Mesenchymal stem cell (in vitro differentiated cells and primary cell): ENCODE measurements at regions not wholly inside any gene's neighbourhood (a gene's known extent, or its start where the extent isn't known, plus 50 kb on each side); places are given as distances from the start of the nearest gene placed in this dataset.
A peak's percentile ranks its signal among the peaks of the same experiment; 100 is the strongest.

Experiments used
- DNase-seq: peaks from one replicate; pipeline ENCODE4 v3.0.0-alpha.2; 2013
- H2AFZ ChIP-seq: one replicate; pipeline ENCODE4 v1.6.1; 2013; ENCODE audit warnings: low read depth, mild to moderate bottlenecking, control low read depth, inconsistent platforms, low read length, moderate library complexity
- H2AK5ac ChIP-seq: 2 replicates; pipeline ENCODE4 v1.6.1; 2013; ENCODE audit warnings: low read length, moderate library complexity, mild to moderate bottlenecking, inconsistent platforms; ENCODE audit not compliant: severe bottlenecking
- H2BK120ac ChIP-seq: one replicate; pipeline ENCODE4 v1.6.1; 2013; ENCODE audit warnings: low read depth, mild to moderate bottlenecking, inconsistent platforms, low read length, moderate library complexity
- H2BK12ac ChIP-seq, 2 experiments: one replicate each; pipeline ENCODE4 v1.6.1; 2013; ENCODE audit warnings: inconsistent platforms in 2 of 2, low read length in 2 of 2, mild to moderate bottlenecking in 2 of 2, moderate library complexity in 2 of 2, control low read depth in 1 of 2
- H2BK15ac ChIP-seq: one replicate; pipeline ENCODE4 v1.6.1; 2013; ENCODE audit warnings: mild to moderate bottlenecking, low read depth, inconsistent platforms; ENCODE audit not compliant: poor library complexity, severe bottlenecking
- H2BK5ac ChIP-seq: 2 replicates; pipeline ENCODE4 v1.6.1; 2013; ENCODE audit warnings: low read depth, mild to moderate bottlenecking, low read length, control low read depth, inconsistent platforms; ENCODE audit not compliant: poor library complexity, severe bottlenecking
- H3K14ac ChIP-seq, 2 experiments: one replicate each; pipeline ENCODE4 v1.6.1; 2013; ENCODE audit warnings: inconsistent platforms in 2 of 2, low read length in 2 of 2, control low read depth in 1 of 2, mild to moderate bottlenecking in 1 of 2, moderate library complexity in 1 of 2
- H3K18ac ChIP-seq, 2 experiments: one replicate each; pipeline ENCODE4 v1.6.1; 2013; ENCODE audit warnings: inconsistent platforms in 2 of 2, low read length in 2 of 2, control low read depth in 1 of 2, low read depth in 1 of 2, mild to moderate bottlenecking in 1 of 2
- H3K23ac ChIP-seq, 2 experiments: one replicate each; pipeline ENCODE4 v1.6.1; 2013; ENCODE audit warnings: inconsistent platforms in 2 of 2, low read length in 2 of 2, mild to moderate bottlenecking in 2 of 2, moderate library complexity in 2 of 2, control low read depth in 1 of 2
- H3K27ac ChIP-seq: 2 replicates; pipeline ENCODE4 v1.5.1; 2013; ENCODE audit warnings: mild to moderate bottlenecking, moderate library complexity, low read length, control low read depth, inconsistent platforms; ENCODE audit not compliant: poor library complexity, severe bottlenecking
- H3K27me3 ChIP-seq, 2 experiments: 2 replicates each; pipeline versions ENCODE4 v1.6.1 to v1.7.0; 2013; ENCODE audit warnings: low read length in 2 of 2, mild to moderate bottlenecking in 2 of 2, moderate library complexity in 2 of 2, control low read depth in 1 of 2, inconsistent platforms in 1 of 2; ENCODE audit not compliant: control insufficient read depth in 1 of 2, insufficient read depth in 1 of 2
- H3K36me3 ChIP-seq, 2 experiments: 2 replicates each; pipeline versions ENCODE4 v1.6.1 to v1.7.0; 2013; ENCODE audit warnings: low read length in 2 of 2, control low read depth in 1 of 2, inconsistent platforms in 1 of 2, low read depth in 1 of 2, mild to moderate bottlenecking in 1 of 2; ENCODE audit not compliant: insufficient read depth in 2 of 2, control insufficient read depth in 1 of 2
- H3K4ac ChIP-seq, 2 experiments: one replicate each; pipeline ENCODE4 v1.6.1; 2013; ENCODE audit warnings: inconsistent platforms in 2 of 2, low read length in 2 of 2, mild to moderate bottlenecking in 2 of 2, moderate library complexity in 2 of 2, control low read depth in 1 of 2, low read depth in 1 of 2
- H3K4me1 ChIP-seq: 2 replicates; pipeline ENCODE4 v1.6.1; 2013; ENCODE audit warnings: low read depth, low read length, control low read depth; ENCODE audit not compliant: control insufficient read depth, insufficient read depth
- H3K4me2 ChIP-seq: 2 replicates; pipeline ENCODE4 v1.6.1; 2013; ENCODE audit warnings: low read length, mild to moderate bottlenecking, inconsistent platforms; ENCODE audit not compliant: poor library complexity, severe bottlenecking
- H3K4me3 ChIP-seq, 2 experiments: 2 replicates each; pipeline versions ENCODE4 v1.5.1 to v1.7.0; 2013; ENCODE audit warnings: low read length in 2 of 2, mild to moderate bottlenecking in 2 of 2, control low read depth in 1 of 2, low read depth in 1 of 2; ENCODE audit not compliant: insufficient read depth in 1 of 2
- H3K79me1 ChIP-seq: replicated peaks from 2 replicates; pipeline ENCODE4 v1.6.1; 2013; ENCODE audit warnings: mild to moderate bottlenecking, control low read depth, low read length, inconsistent platforms; ENCODE audit not compliant: poor library complexity, severe bottlenecking
- H3K9ac ChIP-seq: 2 replicates; pipeline ENCODE4 v1.7.0; 2013; ENCODE audit warnings: mild to moderate bottlenecking, low read length, moderate library complexity
- H3K9me3 ChIP-seq: 2 replicates; pipeline ENCODE4 v1.7.0; 2013; ENCODE audit warnings: mild to moderate bottlenecking, low read length; ENCODE audit not compliant: control insufficient read depth
- H4K8ac ChIP-seq: one replicate; pipeline ENCODE4 v1.6.1; 2013; ENCODE audit warnings: inconsistent platforms, mild to moderate bottlenecking, low read length, moderate library complexity
- H4K91ac ChIP-seq: one replicate; pipeline ENCODE4 v1.6.1; 2013; ENCODE audit warnings: mild to moderate bottlenecking, low read length, inconsistent platforms
- WGBS: methylation state at CpG from one replicate; pipeline ENCODE4 v1.1.7; 2013; ENCODE audit warnings: mixed read lengths; 5-methylcytosine and 5-hydroxymethylcytosine counted together

GRCh38 chr4:137968956-137969678 is 273.0 kb downstream of the SLC7A11 start:
- WGBS, result 86% methylated on average over 1 of the region's 3 CpGs
- Histone ChIP-seq H3K4ac (no peak overlapping the region), H3K9ac (no peak overlapping the region)

DNA sequence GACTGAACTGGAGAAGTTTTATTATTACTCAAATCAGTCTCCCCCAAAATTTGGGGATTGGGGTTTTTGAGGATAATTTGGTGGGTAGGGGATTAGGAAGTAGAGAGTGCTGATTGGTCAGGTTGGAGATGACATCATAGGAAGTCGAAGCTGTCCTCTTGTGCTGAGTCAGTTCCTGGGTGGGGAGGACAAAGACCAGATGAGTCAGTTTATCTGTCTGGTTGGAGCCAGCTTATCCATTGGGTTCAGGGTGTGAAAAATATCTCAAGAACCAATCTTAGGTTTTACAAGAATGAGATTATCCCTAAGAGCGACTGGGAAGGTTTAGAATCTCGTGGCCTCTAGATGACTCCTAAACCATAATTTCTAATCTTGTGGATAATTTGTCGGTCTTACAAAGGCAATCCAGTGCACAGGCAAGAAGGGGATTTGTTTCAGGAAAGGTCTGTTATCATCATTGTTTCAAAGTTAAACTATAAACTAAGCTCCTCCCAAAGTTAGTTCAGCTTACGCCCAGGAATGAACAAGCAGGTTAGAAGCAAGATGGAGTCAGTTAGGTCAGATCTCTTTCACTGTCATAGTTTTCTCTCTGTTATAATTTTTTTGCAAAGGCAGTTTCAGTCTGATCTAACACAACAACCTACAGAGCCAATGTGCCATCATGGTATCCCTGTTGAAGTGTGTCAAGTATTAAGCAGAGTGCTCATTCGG is 274.5 kb downstream of the SLC7A11 start:
- H3K18ac ChIP-seq, result no peak overlapping the region
- no peaks in the 10 kb centered on the region for H3K27me3 ChIP-seq
- H2AK5ac ChIP-seq, result no peak overlapping the region
- H4K91ac ChIP-seq, result no peak overlapping the region
- H4K8ac ChIP-seq, result no peak overlapping the region
- no peaks in the 10 kb centered on the region for H3K9me3 ChIP-seq
- H3K9ac ChIP-seq, result no peak overlapping the region
- no peaks in the 10 kb centered on the region for H3K4me1 ChIP-seq
- 99% methylated on average over 5 of the region's 6 CpGs for WGBS
- H3K27ac ChIP-seq, result no peak overlapping the region
- H3K79me1 ChIP-seq, result no peaks in the 10 kb centered on the region
- H2BK12ac ChIP-seq, result no peak overlapping the region
- no peak for DNase-seq
- no peak overlapping the region for H3K4me3 ChIP-seq
- H2BK5ac ChIP-seq, result no peak overlapping the region
- no peak overlapping the region for H2BK15ac ChIP-seq
- no peaks in the 10 kb centered on the region for H3K36me3 ChIP-seq
- no peak overlapping the region for H3K14ac ChIP-seq
- no peak overlapping the region for H3K4me2 ChIP-seq
- H3K23ac ChIP-seq, result no peak overlapping the region
- no peak overlapping the region for H3K4ac ChIP-seq
- no peak overlapping the region for H2BK120ac ChIP-seq
- no peak overlapping the region for H2AFZ ChIP-seq

More at GRCh38 chr4:137968956-137969678, 273.0 kb downstream of the SLC7A11 start:
- Histone ChIP-seq H4K8ac (no peak overlapping the region), H2BK12ac (no peak overlapping the region), H3K14ac (no peak overlapping the region), H4K91ac (no peak overlapping the region), H2AFZ (no peak overlapping the region), H3K27ac (no peak overlapping the region), H3K9me3 (no peaks in the 10 kb centered on the region), H3K27me3 (no peaks in the 10 kb centered on the region), H2BK120ac (no peak overlapping the region), H3K79me1 (no peaks in the 10 kb centered on the region), H2BK15ac (no peak overlapping the region), H2AK5ac (no peak overlapping the region), H2BK5ac (no peak overlapping the region), H3K4me2 (no peak overlapping the region), H3K18ac (no peak overlapping the region), H3K23ac (no peak overlapping the region), H3K4me1 (no peaks in the 10 kb centered on the region), H3K4me3 (no peak overlapping the region), H3K36me3 (no peaks in the 10 kb centered on the region)
- DNase-seq, result no peak

DNA sequence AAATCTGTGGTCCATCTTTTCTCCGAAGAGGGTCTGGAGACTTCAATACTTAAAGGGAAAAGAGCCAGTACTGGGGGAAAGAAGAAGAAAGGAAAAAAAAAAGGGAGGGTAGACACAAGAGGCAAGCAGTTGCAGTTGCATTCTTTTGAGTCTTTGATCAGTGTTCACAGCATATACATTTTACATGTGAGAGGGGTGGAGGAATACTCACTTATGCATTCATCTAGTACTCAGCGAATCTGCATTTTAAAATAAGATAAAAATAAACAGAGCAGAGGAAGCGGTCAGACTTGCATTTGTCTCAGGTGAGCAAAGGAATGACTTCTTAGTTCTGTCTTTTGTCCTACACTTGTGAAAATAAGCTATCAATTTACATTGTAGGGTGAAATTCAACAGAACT is 275.6 kb downstream of the SLC7A11 start:
- no peak for DNase-seq
- Histone ChIP-seq H3K9me3 (no peaks in the 10 kb centered on the region), H3K4me1 (no peaks in the 10 kb centered on the region), H3K36me3 (no peaks in the 10 kb centered on the region), H3K9ac (no peak overlapping the region), H3K18ac (no peak overlapping the region), H3K4me2 (no peak overlapping the region), H2BK15ac (no peak overlapping the region), H4K8ac (no peak overlapping the region), H3K14ac (no peak overlapping the region), H2BK12ac (no peak overlapping the region), H2BK5ac (no peak overlapping the region), H3K27ac (no peak overlapping the region), H2AFZ (no peak overlapping the region), H3K23ac (no peak overlapping the region), H2AK5ac (no peak overlapping the region), H3K27me3 (no peaks in the 10 kb centered on the region), H3K4me3 (no peak overlapping the region), H4K91ac (no peak overlapping the region), H3K4ac (no peak overlapping the region), H2BK120ac (no peak overlapping the region), H3K79me1 (no peaks in the 10 kb centered on the region)
- WGBS, result 89% methylated on average over 2 of the region's 3 CpGs

DNA sequence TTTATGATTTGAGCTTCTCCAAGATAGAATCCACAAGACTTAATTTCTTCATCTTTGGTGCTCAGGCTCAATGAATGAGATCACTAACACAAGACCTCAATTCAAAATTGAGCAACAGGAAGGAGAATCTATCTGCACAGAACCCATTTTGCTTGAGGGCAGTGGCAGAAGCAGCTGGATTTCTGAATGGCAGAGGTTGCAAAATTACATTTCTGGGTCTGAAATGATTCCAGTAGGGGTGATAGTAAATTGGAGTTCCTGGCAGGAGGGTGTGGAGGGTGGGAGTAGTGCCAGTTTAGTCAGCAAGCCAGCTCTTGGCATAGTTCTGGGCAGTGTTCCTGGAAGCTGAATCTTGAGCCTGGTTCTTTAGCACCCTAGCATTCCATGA is 281.1 kb downstream of the SLC7A11 start:
- Histone ChIP-seq H3K9ac (peak overlapping the region; percentile 36), H4K91ac (no peak overlapping the region), H3K4me1 (no peaks in the 10 kb centered on the region), H3K27ac (peak overlapping the region; percentile 53), H2BK5ac (no peak overlapping the region), H2BK15ac (no peak overlapping the region), H3K4me2 (peak overlapping the region; percentile 10), H3K4me3 (no peak overlapping the region), H2AK5ac (no peak overlapping the region), H4K8ac (peak overlapping the region; percentile 52), H3K23ac (no peak overlapping the region), H3K18ac (peak overlapping the region in 1 of 2 experiments; percentile 90), H2AFZ (no peak overlapping the region), H3K9me3 (no peaks in the 10 kb centered on the region), H2BK12ac (peak overlapping the region; percentile 15 to 69), H3K27me3 (no peaks in the 10 kb centered on the region), H2BK120ac (no peak overlapping the region), H3K36me3 (no peaks in the 10 kb centered on the region), H3K4ac (peak overlapping the region in 1 of 2 experiments; percentile 67), H3K79me1 (no peaks in the 10 kb centered on the region), H3K14ac (no peak overlapping the region)
- peak; percentile 87 for DNase-seq
